GM23338 (cell line): ENCODE measurements at regions not wholly inside any gene's neighbourhood (a gene's known extent, or its start where the extent isn't known, plus 50 kb on each side); places are given as distances from the start of the nearest gene placed in this dataset.

Experiments used
- ATAC-seq: fragments of 200-7000 bp; cut with Tn5 transposase; 3 replicates; pipeline ENCODE4 v1.9.1; 2020
- DNase-seq: peaks from one replicate; pipeline ENCODE4 v3.0.0-alpha.2; 2015; ENCODE audit warnings: low spot score
- H2AFZ ChIP-seq: fragments of 200-600 bp; sonication (generic); 2 replicates; pipeline ENCODE4 v1.8.0; 2016; ENCODE audit warnings: antibody characterized with exemption, mild to moderate bottlenecking, moderate library complexity
- H3F3A ChIP-seq: fragments of 200-600 bp; sonication (generic); replicated peaks from 2 replicates; pipeline ENCODE4 v1.8.0; 2017; ENCODE audit warnings: antibody characterized with exemption, mixed run types, low read depth
- H3K27ac ChIP-seq: fragments of 200-600 bp; sonication (generic); 2 replicates; pipeline ENCODE4 v1.6.1; 2016; ENCODE audit warnings: low read depth
- H3K27me3 ChIP-seq: fragments of 200-600 bp; sonication (generic); 2 replicates; pipeline ENCODE4 v1.8.0; 2016; ENCODE audit warnings: mild to moderate bottlenecking, mixed run types, moderate library complexity; ENCODE audit not compliant: insufficient read depth
- H3K36me3 ChIP-seq: fragments of 200-600 bp; sonication (generic); 2 replicates; pipeline ENCODE4 v1.8.0; 2016; ENCODE audit warnings: mild to moderate bottlenecking; ENCODE audit not compliant: insufficient read depth
- H3K4me1 ChIP-seq: fragments of 200-600 bp; sonication (generic); 2 replicates; pipeline ENCODE4 v1.8.0; 2016; ENCODE audit warnings: mild to moderate bottlenecking, moderate library complexity; ENCODE audit not compliant: insufficient read depth
- H3K4me2 ChIP-seq: fragments of 200-600 bp; sonication (generic); 2 replicates; pipeline ENCODE4 v1.7.1; 2017; ENCODE audit warnings: mixed run types
- H3K4me3 ChIP-seq: fragments of 200-600 bp; sonication (generic); 2 replicates; pipeline ENCODE4 v1.6.1; 2016; ENCODE audit warnings: mixed run types
- H3K79me2 ChIP-seq: fragments of 200-600 bp; sonication (generic); replicated peaks from 2 replicates; pipeline ENCODE4 v1.8.0; 2017; ENCODE audit warnings: mild to moderate bottlenecking; ENCODE audit not compliant: insufficient read depth
- H3K9me2 ChIP-seq: fragments of 200-600 bp; sonication (generic); 2 replicates; pipeline ENCODE4 v1.8.0; 2017; ENCODE audit not compliant: insufficient read depth
- H4K20me1 ChIP-seq: fragments of 200-600 bp; sonication (generic); replicated peaks from 2 replicates; pipeline ENCODE4 v1.8.0; 2017; ENCODE audit warnings: mild to moderate bottlenecking; ENCODE audit not compliant: insufficient read depth
- H3K27ac Mint-ChIP-seq: 2 replicates; pipeline ENCODE4 v1.8.0; 2020; ENCODE audit warnings: inconsistent platforms, mild to moderate bottlenecking, moderate library complexity, mixed read lengths
- H3K27me3 Mint-ChIP-seq: 3 replicates; pipeline ENCODE4 v1.8.0; 2022; ENCODE audit warnings: low read depth, mild to moderate bottlenecking, moderate library complexity, mixed read lengths, inconsistent platforms; ENCODE audit not compliant: insufficient read depth, poor library complexity
- H3K36me3 Mint-ChIP-seq: 3 replicates; pipeline ENCODE4 v1.8.0; 2021; ENCODE audit warnings: low read depth, mild to moderate bottlenecking, inconsistent platforms, moderate library complexity, mixed read lengths
- H3K4me1 Mint-ChIP-seq: 3 replicates; pipeline ENCODE4 v1.8.0; 2020; ENCODE audit warnings: mild to moderate bottlenecking, inconsistent platforms, mixed read lengths
- H3K4me3 Mint-ChIP-seq: 3 replicates; pipeline ENCODE4 v1.8.0; 2021; ENCODE audit warnings: moderate library complexity, mild to moderate bottlenecking, inconsistent platforms, mixed read lengths
- H3K9me3 Mint-ChIP-seq: 3 replicates; pipeline ENCODE4 v1.8.0; 2020; ENCODE audit warnings: moderate library complexity, mild to moderate bottlenecking, inconsistent platforms, mixed read lengths
- CREB1 ChIP-seq: fragments of 250-450 bp; sonication (Bioruptor Pico); IDR thresholded peaks from 2 replicates; pipeline ENCODE4 v1.5.0; 2020; ENCODE audit warnings: low read depth, mild to moderate bottlenecking, moderate library complexity
- ETS1 ChIP-seq: IDR thresholded peaks from 2 replicates; pipeline ENCODE4 v1.6.1; 2016; ENCODE audit warnings: antibody characterized with exemption
- EZH2 ChIP-seq: fragments of 200-600 bp; sonication (generic); IDR thresholded peaks from one replicate; pipeline ENCODE4 v1.8.0; 2017; ENCODE audit warnings: antibody characterized with exemption, mild to moderate bottlenecking, low read depth; ENCODE audit not compliant: unreplicated experiment
- EZH2phosphoT487 ChIP-seq: fragments of 200-600 bp; sonication (generic); IDR thresholded peaks from one replicate; pipeline ENCODE4 v1.8.1; 2018; ENCODE audit warnings: antibody characterized with exemption; ENCODE audit not compliant: unreplicated experiment
- JUNB ChIP-seq: IDR thresholded peaks from one replicate; pipeline ENCODE4 v1.6.1; 2016; ENCODE audit warnings: antibody characterized with exemption; ENCODE audit not compliant: unreplicated experiment
- NANOG ChIP-seq: IDR thresholded peaks from 2 replicates; pipeline ENCODE4 v1.6.1; 2016; ENCODE audit warnings: antibody characterized with exemption, borderline replicate concordance
- POLR2AphosphoS5 ChIP-seq: IDR thresholded peaks from 2 replicates; pipeline ENCODE4 v1.6.1; 2016; ENCODE audit warnings: antibody characterized with exemption, low read depth
- REST ChIP-seq: IDR thresholded peaks from one replicate; pipeline ENCODE4 v1.6.1; 2018; ENCODE audit warnings: antibody characterized with exemption; ENCODE audit not compliant: unreplicated experiment
- STAT1 ChIP-seq: IDR thresholded peaks from one replicate; pipeline ENCODE4 v1.6.1; 2016; ENCODE audit warnings: antibody characterized with exemption; ENCODE audit not compliant: unreplicated experiment
- ZNF114 ChIP-seq: fragments of 250-450 bp; sonication (Bioruptor Pico); IDR thresholded peaks from 2 replicates; pipeline ENCODE4 v1.5.0; 2020; ENCODE audit warnings: mild to moderate bottlenecking, moderate library complexity
- ZNF331 ChIP-seq: fragments of 250-450 bp; sonication (Bioruptor Pico); IDR thresholded peaks from 2 replicates; pipeline ENCODE4 v1.5.0; 2020; ENCODE audit warnings: low read depth, mild to moderate bottlenecking, moderate library complexity
- TF ChIP-seq, protein P1 (sequence below): fragments of 250-450 bp; sonication (Bioruptor Pico); IDR thresholded peaks from 2 replicates; pipeline ENCODE4 v1.5.0; 2020; ENCODE audit warnings: mild to moderate bottlenecking, moderate library complexity
- TF ChIP-seq, protein P2 (sequence below), 2 experiments: fragments of 200-600 bp in 1 of 2; sonication (generic) in 1 of 2; conservative IDR thresholded peaks; 2 replicates each; pipeline versions ENCODE4 v1.5.1 to v1.6.1; 2016 to 2017; ENCODE audit warnings: antibody characterized with exemption in 2 of 2, low read depth in 2 of 2, mild to moderate bottlenecking in 2 of 2, moderate library complexity in 1 of 2

DNA sequence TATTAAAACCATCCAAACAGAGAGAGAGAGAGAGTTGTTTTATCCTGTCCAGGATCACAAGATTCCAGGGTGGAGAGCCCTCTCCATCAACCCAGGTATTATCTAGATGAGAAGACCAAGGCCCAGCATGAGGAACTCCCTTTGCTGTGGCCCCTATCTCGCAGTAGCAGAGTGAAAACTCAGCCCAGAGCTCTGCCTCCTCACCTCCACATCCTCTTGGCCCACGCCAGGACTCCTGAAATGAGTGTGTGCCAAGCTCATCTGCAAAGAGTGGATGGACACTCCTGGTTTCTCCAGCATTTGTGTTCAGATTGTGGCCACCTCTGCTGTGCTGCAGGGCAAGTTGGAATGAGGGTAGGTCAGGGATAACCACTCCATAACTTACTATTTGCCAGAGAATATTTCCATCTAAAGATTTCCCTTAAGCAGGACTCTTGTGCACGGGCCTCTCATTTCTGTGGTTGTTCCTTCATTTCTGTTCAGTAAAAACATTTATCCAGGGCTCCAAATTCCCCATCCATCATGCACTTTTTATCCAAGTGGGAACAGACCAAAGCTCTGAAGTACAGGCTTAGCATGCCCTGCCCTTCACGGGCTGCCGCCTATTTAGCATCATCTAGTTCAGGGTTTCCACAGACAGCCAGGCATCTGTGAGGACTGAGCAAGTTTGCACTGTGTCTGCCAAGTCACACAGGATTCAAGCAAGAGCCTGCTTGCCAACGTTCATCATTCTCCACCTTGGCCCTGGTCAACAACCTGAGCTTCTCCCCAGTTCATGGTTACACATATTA is 583.2 kb upstream of the ID2 start:
- no peak overlapping the region for H3K4me3 ChIP-seq
- Mint-ChIP-seq H3K9me3 (no peaks in the 10 kb centered on the region), H3K36me3 (peaks cover 2% of the 10 kb centered on the region; the same call in 1 of the 3 replicates), H3K27ac (no peak overlapping the region), H3K4me1 (peaks cover 7% of the 10 kb centered on the region), H3K27me3 (no peaks in the 10 kb centered on the region), H3K4me3 (no peak overlapping the region)
- no peak overlapping the region; the same call in 1 of the 2 replicates for H2AFZ ChIP-seq
- H3K27me3 ChIP-seq: no peaks in the 10 kb centered on the region
- no peaks in the 10 kb centered on the region for H3K79me2 ChIP-seq
- TF ChIP-seq STAT1 (no peak), ETS1 (no peak), EZH2 (no peak), JUNB (no peak), REST (no peak), CREB1 (CRISPR knock-in tag) (no peak), EZH2phosphoT487 (no peak), ZNF331 (CRISPR knock-in tag) (no peak), POLR2AphosphoS5 (no peak), ZNF114 (CRISPR knock-in tag) (no peak), NANOG (no peak)
- TF ChIP-seq, protein P1, sequence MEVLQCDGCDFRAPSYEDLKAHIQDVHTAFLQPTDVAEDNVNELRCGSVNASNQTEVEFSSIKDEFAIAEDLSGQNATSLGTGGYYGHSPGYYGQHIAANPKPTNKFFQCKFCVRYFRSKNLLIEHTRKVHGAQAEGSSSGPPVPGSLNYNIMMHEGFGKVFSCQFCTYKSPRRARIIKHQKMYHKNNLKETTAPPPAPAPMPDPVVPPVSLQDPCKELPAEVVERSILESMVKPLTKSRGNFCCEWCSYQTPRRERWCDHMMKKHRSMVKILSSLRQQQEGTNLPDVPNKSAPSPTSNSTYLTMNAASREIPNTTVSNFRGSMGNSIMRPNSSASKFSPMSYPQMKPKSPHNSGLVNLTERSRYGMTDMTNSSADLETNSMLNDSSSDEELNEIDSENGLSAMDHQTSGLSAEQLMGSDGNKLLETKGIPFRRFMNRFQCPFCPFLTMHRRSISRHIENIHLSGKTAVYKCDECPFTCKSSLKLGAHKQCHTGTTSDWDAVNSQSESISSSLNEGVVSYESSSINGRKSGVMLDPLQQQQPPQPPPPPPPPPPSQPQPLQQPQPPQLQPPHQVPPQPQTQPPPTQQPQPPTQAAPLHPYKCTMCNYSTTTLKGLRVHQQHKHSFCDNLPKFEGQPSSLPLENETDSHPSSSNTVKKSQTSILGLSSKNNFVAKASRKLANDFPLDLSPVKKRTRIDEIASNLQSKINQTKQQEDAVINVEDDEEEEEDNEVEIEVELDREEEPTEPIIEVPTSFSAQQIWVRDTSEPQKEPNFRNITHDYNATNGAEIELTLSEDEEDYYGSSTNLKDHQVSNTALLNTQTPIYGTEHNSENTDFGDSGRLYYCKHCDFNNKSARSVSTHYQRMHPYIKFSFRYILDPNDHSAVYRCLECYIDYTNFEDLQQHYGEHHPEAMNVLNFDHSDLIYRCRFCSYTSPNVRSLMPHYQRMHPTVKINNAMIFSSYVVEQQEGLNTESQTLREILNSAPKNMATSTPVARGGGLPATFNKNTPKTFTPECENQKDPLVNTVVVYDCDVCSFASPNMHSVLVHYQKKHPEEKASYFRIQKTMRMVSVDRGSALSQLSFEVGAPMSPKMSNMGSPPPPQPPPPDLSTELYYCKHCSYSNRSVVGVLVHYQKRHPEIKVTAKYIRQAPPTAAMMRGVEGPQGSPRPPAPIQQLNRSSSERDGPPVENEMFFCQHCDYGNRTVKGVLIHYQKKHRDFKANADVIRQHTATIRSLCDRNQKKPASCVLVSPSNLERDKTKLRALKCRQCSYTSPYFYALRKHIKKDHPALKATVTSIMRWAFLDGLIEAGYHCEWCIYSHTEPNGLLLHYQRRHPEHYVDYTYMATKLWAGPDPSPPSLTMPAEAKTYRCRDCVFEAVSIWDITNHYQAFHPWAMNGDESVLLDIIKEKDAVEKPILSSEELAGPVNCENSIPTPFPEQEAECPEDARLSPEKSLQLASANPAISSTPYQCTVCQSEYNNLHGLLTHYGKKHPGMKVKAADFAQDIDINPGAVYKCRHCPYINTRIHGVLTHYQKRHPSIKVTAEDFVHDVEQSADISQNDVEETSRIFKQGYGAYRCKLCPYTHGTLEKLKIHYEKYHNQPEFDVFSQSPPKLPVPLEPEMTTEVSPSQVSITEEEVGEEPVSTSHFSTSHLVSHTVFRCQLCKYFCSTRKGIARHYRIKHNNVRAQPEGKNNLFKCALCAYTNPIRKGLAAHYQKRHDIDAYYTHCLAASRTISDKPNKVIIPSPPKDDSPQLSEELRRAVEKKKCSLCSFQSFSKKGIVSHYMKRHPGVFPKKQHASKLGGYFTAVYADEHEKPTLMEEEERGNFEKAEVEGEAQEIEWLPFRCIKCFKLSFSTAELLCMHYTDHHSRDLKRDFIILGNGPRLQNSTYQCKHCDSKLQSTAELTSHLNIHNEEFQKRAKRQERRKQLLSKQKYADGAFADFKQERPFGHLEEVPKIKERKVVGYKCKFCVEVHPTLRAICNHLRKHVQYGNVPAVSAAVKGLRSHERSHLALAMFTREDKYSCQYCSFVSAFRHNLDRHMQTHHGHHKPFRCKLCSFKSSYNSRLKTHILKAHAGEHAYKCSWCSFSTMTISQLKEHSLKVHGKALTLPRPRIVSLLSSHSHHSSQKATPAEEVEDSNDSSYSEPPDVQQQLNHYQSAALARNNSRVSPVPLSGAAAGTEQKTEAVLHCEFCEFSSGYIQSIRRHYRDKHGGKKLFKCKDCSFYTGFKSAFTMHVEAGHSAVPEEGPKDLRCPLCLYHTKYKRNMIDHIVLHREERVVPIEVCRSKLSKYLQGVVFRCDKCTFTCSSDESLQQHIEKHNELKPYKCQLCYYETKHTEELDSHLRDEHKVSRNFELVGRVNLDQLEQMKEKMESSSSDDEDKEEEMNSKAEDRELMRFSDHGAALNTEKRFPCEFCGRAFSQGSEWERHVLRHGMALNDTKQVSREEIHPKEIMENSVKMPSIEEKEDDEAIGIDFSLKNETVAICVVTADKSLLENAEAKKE: no peak
- TF ChIP-seq, protein P2, sequence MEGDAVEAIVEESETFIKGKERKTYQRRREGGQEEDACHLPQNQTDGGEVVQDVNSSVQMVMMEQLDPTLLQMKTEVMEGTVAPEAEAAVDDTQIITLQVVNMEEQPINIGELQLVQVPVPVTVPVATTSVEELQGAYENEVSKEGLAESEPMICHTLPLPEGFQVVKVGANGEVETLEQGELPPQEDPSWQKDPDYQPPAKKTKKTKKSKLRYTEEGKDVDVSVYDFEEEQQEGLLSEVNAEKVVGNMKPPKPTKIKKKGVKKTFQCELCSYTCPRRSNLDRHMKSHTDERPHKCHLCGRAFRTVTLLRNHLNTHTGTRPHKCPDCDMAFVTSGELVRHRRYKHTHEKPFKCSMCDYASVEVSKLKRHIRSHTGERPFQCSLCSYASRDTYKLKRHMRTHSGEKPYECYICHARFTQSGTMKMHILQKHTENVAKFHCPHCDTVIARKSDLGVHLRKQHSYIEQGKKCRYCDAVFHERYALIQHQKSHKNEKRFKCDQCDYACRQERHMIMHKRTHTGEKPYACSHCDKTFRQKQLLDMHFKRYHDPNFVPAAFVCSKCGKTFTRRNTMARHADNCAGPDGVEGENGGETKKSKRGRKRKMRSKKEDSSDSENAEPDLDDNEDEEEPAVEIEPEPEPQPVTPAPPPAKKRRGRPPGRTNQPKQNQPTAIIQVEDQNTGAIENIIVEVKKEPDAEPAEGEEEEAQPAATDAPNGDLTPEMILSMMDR (conservative IDR thresholded peaks at IDR 0.05; ENCODE audit: low read depth in 2 of 2): no peak
- no peaks in the 10 kb centered on the region for H4K20me1 ChIP-seq
- H3K9me2 ChIP-seq: no peaks in the 10 kb centered on the region; the same call in 1 of the 2 replicates
- no peak for ATAC-seq
- H3K4me1 ChIP-seq: no peaks in the 10 kb centered on the region
- no peak overlapping the region for H3K4me2 ChIP-seq
- H3K36me3 ChIP-seq: no peaks in the 10 kb centered on the region; the same call in 1 of the 2 replicates
- DNase-seq: no peak
- no peaks in the 10 kb centered on the region for H3F3A ChIP-seq
- no peak overlapping the region for H3K27ac ChIP-seq
